Gastrocnemius medialis (tissue), 4 donors: ENCODE measurements at regions not wholly inside any gene's neighbourhood (a gene's known extent, or its start where the extent isn't known, plus 50 kb on each side); places are given as distances from the start of the nearest gene placed in this dataset.

Source experiments
- ATAC-seq, 2 donors: fragments of 150-250 bp; one replicate each; pipeline ENCODE4 v1.9.1; 2016
- DNase-seq, 2 donors: peaks; one replicate each; pipeline ENCODE4 v3.0.0-alpha.2; 2019
- H3K27ac ChIP-seq, 4 donors: fragments of 200-600 bp; sonication (generic); 1 replicate in 1 of 4; 2 replicates in 3 of 4; pipeline ENCODE4 v1.5.1; 2016 to 2018; ENCODE audit warnings: mild to moderate bottlenecking in 2 of 4, moderate library complexity in 1 of 4
- H3K27me3 ChIP-seq, 3 donors: fragments of 200-600 bp; sonication (generic) in 2 of 3; 1 replicate in 1 of 3; 2 replicates in 2 of 3; pipeline versions ENCODE4 v1.5.1 to v1.6.0; 2016 to 2019; ENCODE audit warnings: mild to moderate bottlenecking in 1 of 3, moderate library complexity in 1 of 3
- H3K36me3 ChIP-seq, 2 donors: fragments of 200-600 bp; sonication (generic) in 1 of 2; one replicate each; pipeline ENCODE4 v1.5.1; 2017 to 2018
- H3K4me1 ChIP-seq, 2 donors: fragments of 200-600 bp; sonication (generic) in 1 of 2; one replicate each; pipeline ENCODE4 v1.5.1; 2016 to 2017; ENCODE audit warnings: mild to moderate bottlenecking in 2 of 2
- H3K4me3 ChIP-seq, 4 donors: fragments of 200-600 bp; sonication (generic) in 3 of 4; 1 replicate in 1 of 4; 2 replicates in 3 of 4; pipeline ENCODE4 v1.5.1; 2016 to 2019; ENCODE audit warnings: mild to moderate bottlenecking in 2 of 4
- H3K9me3 ChIP-seq, 3 donors: fragments of 200-600 bp; sonication (generic) in 2 of 3; 1 replicate in 1 of 3; 2 replicates in 2 of 3; pipeline ENCODE4 v1.5.1; 2016 to 2019
- POLR2A ChIP-seq, 2 donors: fragments of 450-650 bp; IDR thresholded peaks; one replicate each; pipeline ENCODE4 v1.6.1; 2017; ENCODE audit warnings: antibody characterized with exemption in 2 of 2, mild to moderate bottlenecking in 2 of 2, moderate library complexity in 2 of 2
- in situ Hi-C, 4 donors: fragments of 200-750 bp; cut with MboI; loops; one replicate each; pipeline versions ENCODE4 v1.15.0 to v1.8.0; 2017; ENCODE audit warnings: low sequenced_read_pairs in 4 of 4
- intact Hi-C: fragments of 100-400 bp; cut with DNase I; formaldehyde crosslinking; loops from one replicate; pipeline ENCODE4 v1.15.1; 2023; ENCODE audit warnings: low total_unique reads
- TF ChIP-seq, protein P1 (sequence below), 5 experiments: fragments of 450-650 bp in 3 of 5; fragments of 200-600 bp in 2 of 5; sonication (generic) in 2 of 5; IDR thresholded peaks in 4 of 5; conservative IDR thresholded peaks in 1 of 5; 1 replicate in 4 of 5; 2 replicates in 1 of 5; pipeline ENCODE4 v1.5.1; 2016 to 2019; ENCODE audit warnings: antibody characterized with exemption in 5 of 5, mild to moderate bottlenecking in 3 of 5, moderate library complexity in 3 of 5

- no peaks in the 10 kb centered on the region for H3K36me3 ChIP-seq
- H3K9me3 ChIP-seq, result no peaks in the 10 kb centered on the region
- intact Hi-C loops, result no loop called here
- H3K27me3 ChIP-seq, result peaks cover 0 to 9% (median 3%) of the 10 kb centered on the region in 3 donors
- in situ Hi-C loops, result loop anchor here in 1 of 4 donors (25.0 kb wide), 1 partner anchor 262 kb away; no protein-coding TSS in a partner anchor
- no peak overlapping the region for H3K27ac ChIP-seq
- ATAC-seq (no peak), DNase-seq (no peak)
- no peak overlapping the region for H3K4me3 ChIP-seq
- TF ChIP-seq, protein P1, sequence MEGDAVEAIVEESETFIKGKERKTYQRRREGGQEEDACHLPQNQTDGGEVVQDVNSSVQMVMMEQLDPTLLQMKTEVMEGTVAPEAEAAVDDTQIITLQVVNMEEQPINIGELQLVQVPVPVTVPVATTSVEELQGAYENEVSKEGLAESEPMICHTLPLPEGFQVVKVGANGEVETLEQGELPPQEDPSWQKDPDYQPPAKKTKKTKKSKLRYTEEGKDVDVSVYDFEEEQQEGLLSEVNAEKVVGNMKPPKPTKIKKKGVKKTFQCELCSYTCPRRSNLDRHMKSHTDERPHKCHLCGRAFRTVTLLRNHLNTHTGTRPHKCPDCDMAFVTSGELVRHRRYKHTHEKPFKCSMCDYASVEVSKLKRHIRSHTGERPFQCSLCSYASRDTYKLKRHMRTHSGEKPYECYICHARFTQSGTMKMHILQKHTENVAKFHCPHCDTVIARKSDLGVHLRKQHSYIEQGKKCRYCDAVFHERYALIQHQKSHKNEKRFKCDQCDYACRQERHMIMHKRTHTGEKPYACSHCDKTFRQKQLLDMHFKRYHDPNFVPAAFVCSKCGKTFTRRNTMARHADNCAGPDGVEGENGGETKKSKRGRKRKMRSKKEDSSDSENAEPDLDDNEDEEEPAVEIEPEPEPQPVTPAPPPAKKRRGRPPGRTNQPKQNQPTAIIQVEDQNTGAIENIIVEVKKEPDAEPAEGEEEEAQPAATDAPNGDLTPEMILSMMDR (IDR thresholded peaks at IDR 0.05 in 4 of 5, conservative IDR thresholded peaks at IDR 0.05 in 1 of 5), result no peak
- no peaks in the 10 kb centered on the region for H3K4me1 ChIP-seq
Observed at GRCh38 chr9:26725573-26725972, 167.0 kb downstream of the CAAP1 start.

DNA sequence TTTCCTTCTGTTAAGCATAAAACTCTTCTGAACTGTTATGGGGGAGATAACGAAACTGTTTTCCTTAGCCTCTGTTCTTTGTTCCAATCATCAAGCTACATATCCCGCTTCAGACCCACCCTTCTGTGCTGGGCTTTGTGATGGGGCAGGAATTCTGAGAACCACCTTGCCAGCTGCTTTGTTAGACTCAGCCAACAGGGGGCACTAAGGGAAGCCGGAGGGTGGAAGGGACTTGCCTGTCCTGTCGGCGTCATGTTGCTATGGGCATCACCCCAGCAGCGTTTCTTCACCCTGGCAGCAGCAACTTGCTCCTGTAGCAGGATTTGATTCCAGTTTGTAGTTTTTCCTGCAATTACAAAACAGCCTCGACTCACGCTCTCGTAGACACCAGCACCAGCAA is 169.1 kb downstream of the CAAP1 start:
- DNase-seq (no peak), ATAC-seq (no peak)
- Histone ChIP-seq H3K27me3 (peaks cover 0 to 9% (median 3%) of the 10 kb centered on the region in 3 donors), H3K36me3 (no peaks in the 10 kb centered on the region), H3K9me3 (no peaks in the 10 kb centered on the region), H3K27ac (no peak overlapping the region), H3K4me1 (no peaks in the 10 kb centered on the region), H3K4me3 (no peak overlapping the region)
- intact Hi-C loops (no loop called here), in situ Hi-C loops (no loop called here)
- no peak for TF ChIP-seq POLR2A (IDR thresholded peaks at IDR 0.05)
- TF ChIP-seq, protein P1 (IDR thresholded peaks at IDR 0.05 in 4 of 5, conservative IDR thresholded peaks at IDR 0.05 in 1 of 5), result no peak

DNA sequence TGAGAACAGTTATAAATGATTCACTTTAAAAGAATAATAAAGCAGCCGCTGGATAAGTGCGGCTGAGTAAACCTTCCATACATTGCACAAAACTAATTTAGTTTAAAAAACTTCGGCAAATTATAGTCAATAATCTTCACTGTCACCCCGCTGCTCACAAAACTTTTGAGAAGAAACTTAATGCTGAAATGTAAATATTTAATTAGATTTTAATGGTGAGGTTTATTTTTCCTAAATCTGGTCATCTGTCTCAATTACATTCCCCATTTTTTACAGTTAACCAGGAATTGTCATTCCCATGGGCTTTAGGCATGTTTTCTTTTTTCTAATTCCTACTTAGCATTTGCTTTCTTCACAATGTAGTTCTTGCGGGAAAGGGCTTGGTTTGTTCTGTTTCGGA is 169.8 kb downstream of the CAAP1 start:
- H3K27me3 ChIP-seq, result peaks cover 0 to 9% (median 3%) of the 10 kb centered on the region in 3 donors
- ATAC-seq, result no peak
- intact Hi-C loops (no loop called here), in situ Hi-C loops (no loop called here)
- TF ChIP-seq, protein P1 (IDR thresholded peaks at IDR 0.05 in 4 of 5, conservative IDR thresholded peaks at IDR 0.05 in 1 of 5), result no peak
- TF ChIP-seq POLR2A (IDR thresholded peaks at IDR 0.05), result no peak
- no peak overlapping the region for H3K4me3 ChIP-seq
- no peak overlapping the region for H3K27ac ChIP-seq
- DNase-seq, result no peak
- H3K9me3 ChIP-seq, result no peaks in the 10 kb centered on the region
- H3K36me3 ChIP-seq, result no peaks in the 10 kb centered on the region
- no peaks in the 10 kb centered on the region for H3K4me1 ChIP-seq

DNA sequence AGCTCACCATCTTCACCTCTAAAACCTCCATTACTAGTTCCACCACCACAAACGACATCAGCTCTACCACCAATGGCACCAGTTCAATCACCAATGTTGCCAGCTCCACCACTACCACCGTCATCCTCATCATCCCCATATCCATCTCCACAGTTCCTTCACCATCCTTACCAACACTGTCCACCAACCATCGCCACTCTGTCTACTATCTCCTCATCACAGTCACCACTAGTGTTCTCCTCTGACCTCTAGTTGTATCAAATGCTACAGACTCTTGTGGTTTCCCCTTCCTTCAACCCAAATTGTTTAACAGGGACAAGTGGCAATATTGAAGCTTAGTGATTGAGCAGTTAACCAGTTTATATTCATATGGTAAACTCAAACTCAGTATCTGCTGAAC is 182.6 kb downstream of the CAAP1 start:
- no peak for ATAC-seq
- no peaks in the 10 kb centered on the region for H3K4me1 ChIP-seq
- no peak for DNase-seq
- no peaks in the 10 kb centered on the region for H3K9me3 ChIP-seq
- H3K4me3 ChIP-seq, result no peak overlapping the region
- no peak for TF ChIP-seq POLR2A (IDR thresholded peaks at IDR 0.05)
- TF ChIP-seq, protein P1 (IDR thresholded peaks at IDR 0.05 in 4 of 5, conservative IDR thresholded peaks at IDR 0.05 in 1 of 5), result no peak
- intact Hi-C loops (no loop called here), in situ Hi-C loops (no loop called here)
- no peak overlapping the region for H3K27ac ChIP-seq
- no peaks in the 10 kb centered on the region for H3K27me3 ChIP-seq
- H3K36me3 ChIP-seq, result no peaks in the 10 kb centered on the region

- TF ChIP-seq POLR2A (IDR thresholded peaks at IDR 0.05), result no peak
- TF ChIP-seq, protein P1 (IDR thresholded peaks at IDR 0.05 in 4 of 5, conservative IDR thresholded peaks at IDR 0.05 in 1 of 5), result no peak
- intact Hi-C loops, result no loop called here
Observed at GRCh38 chr9:26706223-26706622, 186.4 kb downstream of the CAAP1 start.

More at GRCh38 chr9:26706223-26706622, 186.4 kb downstream of the CAAP1 start:
- no peak overlapping the region for H3K27ac ChIP-seq
- no peak for ATAC-seq
- no peak for DNase-seq
- in situ Hi-C loops, result no loop called here
- no peaks in the 10 kb centered on the region for H3K4me1 ChIP-seq
- H3K36me3 ChIP-seq, result no peaks in the 10 kb centered on the region
- H3K9me3 ChIP-seq, result no peaks in the 10 kb centered on the region
- H3K27me3 ChIP-seq, result no peaks in the 10 kb centered on the region
- no peak overlapping the region for H3K4me3 ChIP-seq
